OCI-LY7 (cell line): ENCODE measurements at regions not wholly inside any gene's neighbourhood (a gene's known extent, or its start where the extent isn't known, plus 50 kb on each side); places are given as distances from the start of the nearest gene placed in this dataset.

Source experiments
- BruUV-seq: library from RNA; stranded (reverse); fragments of 400-500 nt; replicated peaks from 2 replicates; lab custom pipeline; 2021; lab: Mats Ljungman, UMichigan
- CTCF ChIA-PET: fragments of 300-600 bp; sonication (Branson Sonifier 250); formaldehyde crosslinking; loops from one replicate; lab custom pipeline; 2022; ENCODE audit warnings: antibody characterized with exemption; ENCODE audit not compliant: unreplicated experiment; lab: Charles Lee
- POLR2A ChIA-PET: fragments of 300-600 bp; sonication (Branson Sonifier 250); formaldehyde crosslinking; loops from one replicate; lab custom pipeline; 2022; ENCODE audit warnings: antibody characterized with exemption; lab: Charles Lee
- DNase-seq: peaks from one replicate; pipeline ENCODE4 v3.0.0-alpha.2; 2015; ENCODE audit warnings: low spot score
- H2AFZ ChIP-seq: fragments of 200-600 bp; sonication (generic), shearing (Covaris generic); 2 replicates; pipeline ENCODE4 v1.6.1; 2014; ENCODE audit warnings: mild to moderate bottlenecking, antibody characterized with exemption, low read length, moderate library complexity
- H3K27ac ChIP-seq: fragments of 200-600 bp; sonication (generic); 2 replicates; pipeline ENCODE4 v1.5.1; 2014; ENCODE audit warnings: mixed run types, low read depth, mild to moderate bottlenecking, moderate library complexity, low read length, inconsistent platforms; ENCODE audit not compliant: poor library complexity, severe bottlenecking
- H3K36me3 ChIP-seq: fragments of 200-600 bp; sonication (generic); 2 replicates; pipeline ENCODE4 v1.6.1; 2014; ENCODE audit warnings: mild to moderate bottlenecking, antibody characterized with exemption, low read length, moderate library complexity, mixed read lengths; ENCODE audit not compliant: insufficient read depth
- H3K4me1 ChIP-seq: fragments of 200-600 bp; sonication (generic); 2 replicates; pipeline ENCODE4 v1.5.1; 2014; ENCODE audit warnings: mild to moderate bottlenecking, low read length; ENCODE audit not compliant: insufficient read depth, poor library complexity, severe bottlenecking
- H3K4me2 ChIP-seq: fragments of 200-600 bp; sonication (generic); 2 replicates; pipeline ENCODE4 v1.6.1; 2014; ENCODE audit warnings: mild to moderate bottlenecking, low read length
- H3K4me3 ChIP-seq: fragments of 200-600 bp; sonication (generic); 2 replicates; pipeline ENCODE4 v1.5.1; 2014; ENCODE audit warnings: mild to moderate bottlenecking, low read depth, low read length; ENCODE audit not compliant: poor library complexity, severe bottlenecking
- H3K79me2 ChIP-seq: fragments of 200-600 bp; sonication (generic); 2 replicates; pipeline ENCODE4 v1.6.1; 2016; ENCODE audit warnings: low read depth, mild to moderate bottlenecking, low read length, moderate library complexity, mixed read lengths; ENCODE audit not compliant: insufficient read depth
- H3K9me2 ChIP-seq: fragments of 200-600 bp; sonication (generic); 2 replicates; pipeline ENCODE4 v1.6.1; 2016; ENCODE audit warnings: mild to moderate bottlenecking, low read length, mixed read lengths; ENCODE audit not compliant: insufficient read depth
- H3K9me3 ChIP-seq: fragments of 200-600 bp; sonication (generic); 2 replicates; pipeline ENCODE4 v1.6.1; 2014; ENCODE audit warnings: mild to moderate bottlenecking, mixed run types, low read length, mixed read lengths
- H4K20me1 ChIP-seq: fragments of 200-600 bp; sonication (generic); 2 replicates; pipeline ENCODE4 v1.6.1; 2014; ENCODE audit warnings: mild to moderate bottlenecking, antibody characterized with exemption, low read length, moderate library complexity, mixed read lengths; ENCODE audit not compliant: insufficient read depth
- EZH2phosphoT487 ChIP-seq: fragments of 200-600 bp; sonication (generic); IDR thresholded peaks from 2 replicates; pipeline ENCODE4 v1.6.1; 2018; ENCODE audit warnings: low read depth, borderline replicate concordance, mild to moderate bottlenecking, mixed run types, antibody characterized with exemption, low read length, moderate library complexity, mixed read lengths
- intact Hi-C: fragments of 100-400 bp; cut with micrococcal nuclease; formaldehyde crosslinking; loops from one replicate; pipeline ENCODE4 v1.10.0; 2022; ENCODE audit not compliant: unreplicated experiment
- TF ChIP-seq, protein P1 (sequence below): fragments of 200-600 bp; sonication (generic); conservative IDR thresholded peaks from 2 replicates; pipeline ENCODE4 v1.5.1; 2014; ENCODE audit warnings: mild to moderate bottlenecking, antibody characterized with exemption, low read length, moderate library complexity, mixed read lengths

DNA sequence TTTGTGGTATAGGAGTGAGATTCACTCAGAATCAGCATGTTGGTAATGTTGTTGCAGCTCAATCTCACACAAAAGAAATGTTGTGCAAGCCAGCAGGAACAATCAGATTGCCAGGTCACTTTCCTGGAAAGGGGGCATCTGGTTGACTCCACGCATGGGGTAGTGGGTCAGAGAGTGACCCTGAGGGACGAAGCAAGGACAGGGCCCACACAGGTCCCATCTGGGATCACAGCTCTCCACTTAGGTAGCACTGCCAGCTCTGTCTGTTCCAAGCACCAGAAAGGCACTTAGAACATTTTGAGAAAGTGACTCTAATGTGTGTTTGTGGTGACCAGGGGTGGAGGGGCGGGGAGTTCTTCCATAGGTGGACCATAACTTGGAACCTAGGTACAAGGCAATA lies 109.5 kb downstream of the RASSF10 start:
- Histone ChIP-seq H4K20me1 (no peaks in the 10 kb centered on the region), H3K9me3 (no peaks in the 10 kb centered on the region), H3K9me2 (no peaks in the 10 kb centered on the region), H2AFZ (no peak overlapping the region), H3K4me1 (no peaks in the 10 kb centered on the region), H3K4me3 (no peak overlapping the region), H3K27ac (no peak overlapping the region), H3K36me3 (no peaks in the 10 kb centered on the region), H3K79me2 (no peaks in the 10 kb centered on the region), H3K4me2 (no peak overlapping the region)
- DNase-seq, result no peak
- no TSS peak for BruUV-seq
- CTCF ChIA-PET, result no interaction called here
- POLR2A ChIA-PET, result no interaction called here
- TF ChIP-seq, protein P1, sequence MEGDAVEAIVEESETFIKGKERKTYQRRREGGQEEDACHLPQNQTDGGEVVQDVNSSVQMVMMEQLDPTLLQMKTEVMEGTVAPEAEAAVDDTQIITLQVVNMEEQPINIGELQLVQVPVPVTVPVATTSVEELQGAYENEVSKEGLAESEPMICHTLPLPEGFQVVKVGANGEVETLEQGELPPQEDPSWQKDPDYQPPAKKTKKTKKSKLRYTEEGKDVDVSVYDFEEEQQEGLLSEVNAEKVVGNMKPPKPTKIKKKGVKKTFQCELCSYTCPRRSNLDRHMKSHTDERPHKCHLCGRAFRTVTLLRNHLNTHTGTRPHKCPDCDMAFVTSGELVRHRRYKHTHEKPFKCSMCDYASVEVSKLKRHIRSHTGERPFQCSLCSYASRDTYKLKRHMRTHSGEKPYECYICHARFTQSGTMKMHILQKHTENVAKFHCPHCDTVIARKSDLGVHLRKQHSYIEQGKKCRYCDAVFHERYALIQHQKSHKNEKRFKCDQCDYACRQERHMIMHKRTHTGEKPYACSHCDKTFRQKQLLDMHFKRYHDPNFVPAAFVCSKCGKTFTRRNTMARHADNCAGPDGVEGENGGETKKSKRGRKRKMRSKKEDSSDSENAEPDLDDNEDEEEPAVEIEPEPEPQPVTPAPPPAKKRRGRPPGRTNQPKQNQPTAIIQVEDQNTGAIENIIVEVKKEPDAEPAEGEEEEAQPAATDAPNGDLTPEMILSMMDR, result no peak
- TF ChIP-seq EZH2phosphoT487, result no peak
- intact Hi-C loops, result no loop called here

DNA sequence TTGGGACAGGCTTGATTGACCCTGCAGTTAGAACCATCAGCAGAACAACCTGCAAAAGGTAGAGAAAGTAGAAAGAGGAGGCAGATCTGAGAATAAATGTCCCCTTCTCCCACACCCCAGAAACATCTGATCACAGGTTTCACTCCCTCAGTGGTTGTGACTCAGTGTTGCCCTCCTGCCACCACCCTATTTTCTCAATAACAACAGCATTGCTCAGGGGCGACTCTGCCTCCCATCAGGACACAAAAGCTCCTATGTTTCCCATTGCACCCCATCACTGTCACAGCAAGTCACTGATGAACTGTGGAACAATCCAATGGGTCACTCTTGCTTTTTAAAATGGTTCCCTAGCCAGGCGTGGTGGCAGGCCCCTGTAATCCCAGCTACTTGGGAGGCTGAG lies 110.2 kb downstream of the RASSF10 start:
- Histone ChIP-seq H4K20me1 (no peaks in the 10 kb centered on the region), H3K4me1 (no peaks in the 10 kb centered on the region), H3K9me3 (no peaks in the 10 kb centered on the region), H3K4me2 (no peak overlapping the region), H3K4me3 (no peak overlapping the region), H3K79me2 (no peaks in the 10 kb centered on the region), H3K9me2 (no peaks in the 10 kb centered on the region), H3K36me3 (no peaks in the 10 kb centered on the region), H3K27ac (no peak overlapping the region), H2AFZ (no peak overlapping the region)
- intact Hi-C loops, result no loop called here
- ChIA-PET POLR2A (no interaction called here), CTCF (no interaction called here)
- no peak for DNase-seq
- no peak for TF ChIP-seq EZH2phosphoT487
- TF ChIP-seq, protein P1, result no peak
- BruUV-seq, result no TSS peak

DNA sequence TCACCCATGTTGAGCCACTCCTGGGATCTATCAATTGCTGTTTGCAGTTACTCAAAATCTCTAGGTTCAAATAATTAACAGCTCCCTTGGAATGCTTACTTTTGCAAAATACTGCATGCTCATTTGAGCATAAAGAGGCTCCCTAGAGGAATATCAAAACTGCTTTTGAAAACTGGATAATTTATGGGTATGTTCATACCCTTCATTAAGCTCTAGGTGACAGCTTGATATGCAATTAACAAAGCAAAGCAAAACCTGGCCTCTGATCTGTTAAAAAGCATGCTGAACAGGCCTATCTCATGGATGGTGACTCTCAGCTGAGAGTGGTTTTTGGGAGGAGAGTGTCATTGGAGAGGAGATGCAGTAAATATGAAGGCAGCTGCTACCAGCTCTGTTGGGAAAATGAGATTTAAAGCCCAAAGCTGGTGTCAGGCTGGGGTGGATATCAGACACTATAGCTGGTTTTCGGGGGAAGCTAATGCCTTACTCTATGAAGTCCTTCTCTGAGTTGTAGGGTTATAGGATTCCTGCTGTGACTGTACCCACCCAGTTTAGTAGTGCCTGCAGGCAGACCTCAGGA lies 110.9 kb downstream of the RASSF10 start:
- Histone ChIP-seq H2AFZ (no peak overlapping the region), H3K36me3 (no peaks in the 10 kb centered on the region), H3K4me1 (no peaks in the 10 kb centered on the region), H3K79me2 (no peaks in the 10 kb centered on the region), H3K9me2 (no peaks in the 10 kb centered on the region), H3K9me3 (no peaks in the 10 kb centered on the region), H3K4me2 (no peak overlapping the region), H3K4me3 (no peak overlapping the region), H4K20me1 (no peaks in the 10 kb centered on the region), H3K27ac (no peak overlapping the region)
- intact Hi-C loops, result no loop called here
- DNase-seq, result no peak
- BruUV-seq, result no TSS peak
- CTCF ChIA-PET, result no interaction called here
- POLR2A ChIA-PET, result no interaction called here
- TF ChIP-seq EZH2phosphoT487, result no peak
- TF ChIP-seq, protein P1, result no peak
